DMS 273 (cell line): ENCODE measurements at regions not wholly inside any gene's neighbourhood (a gene's known extent, or its start where the extent isn't known, plus 50 kb on each side); places are given as distances from the start of the nearest gene placed in this dataset.

Experiments used
- DNase-seq: peaks from one replicate; lab custom pipeline; 2025; ENCODE audit not compliant: unreplicated experiment; lab: John Stamatoyannopoulos, UW

GRCh38 chr2:8577573-8577972, 104.3 kb upstream of the ID2 start:
- DNase-seq, result no peak

GRCh38 chr2:8578335-8579244, 103.3 kb upstream of the ID2 start:
- peak; percentile 14 for DNase-seq

DNA sequence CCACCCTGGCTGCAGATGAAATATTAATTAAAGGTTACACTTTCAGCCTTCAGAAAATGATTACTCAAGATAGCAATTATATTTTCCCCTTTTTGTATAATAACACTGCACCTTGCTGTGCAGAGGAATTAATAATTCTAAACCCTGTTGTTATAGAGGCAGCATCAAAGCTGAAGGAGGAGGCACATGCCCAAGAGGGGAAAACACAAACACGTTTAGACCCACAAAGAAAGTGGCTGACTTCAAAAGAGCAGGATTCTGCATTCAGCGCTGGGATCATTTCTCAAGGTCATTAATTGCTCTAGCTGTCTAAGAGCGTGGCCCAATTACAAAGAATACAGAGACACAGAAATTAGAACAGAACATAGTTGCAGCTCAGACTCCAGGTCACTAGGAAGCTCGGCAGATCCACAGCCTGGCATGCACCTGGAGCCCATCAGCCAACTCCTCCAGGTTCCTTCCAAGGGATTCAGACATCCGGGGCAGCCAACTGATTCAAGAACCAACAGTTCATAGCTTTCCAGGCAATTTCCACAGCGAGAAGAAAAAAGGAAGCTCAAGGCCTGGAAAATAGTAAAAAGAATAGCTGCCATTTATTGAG, 102.3 kb upstream of the ID2 start:
- DNase-seq, result no peak

- DNase-seq, result no peak
Observed at GRCh38 chr2:8580316-8581233, 101.3 kb upstream of the ID2 start.

DNA sequence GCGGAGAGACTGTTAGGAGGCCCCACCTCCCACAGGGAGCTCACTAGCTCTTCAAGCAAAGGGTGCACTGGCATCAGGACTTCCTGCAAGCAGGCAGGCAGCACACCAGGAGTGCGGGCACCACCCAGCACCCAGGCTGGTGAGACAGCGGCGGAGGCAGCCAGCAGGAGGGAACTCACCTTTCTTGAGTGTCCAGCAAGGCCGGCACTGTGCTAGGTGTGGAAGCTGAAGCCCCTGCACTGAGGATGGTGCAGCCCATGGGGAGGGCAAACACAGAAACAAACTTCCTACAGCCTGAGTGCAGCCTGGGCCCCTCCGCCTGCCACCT, 100.7 kb upstream of the ID2 start:
- DNase-seq, result no peak

- no peak for DNase-seq
Observed at GRCh38 chr2:8581601-8582041, 100.2 kb upstream of the ID2 start.

GRCh38 chr2:8582191-8582590, 99.7 kb upstream of the ID2 start:
- DNase-seq, result no peak

DNA sequence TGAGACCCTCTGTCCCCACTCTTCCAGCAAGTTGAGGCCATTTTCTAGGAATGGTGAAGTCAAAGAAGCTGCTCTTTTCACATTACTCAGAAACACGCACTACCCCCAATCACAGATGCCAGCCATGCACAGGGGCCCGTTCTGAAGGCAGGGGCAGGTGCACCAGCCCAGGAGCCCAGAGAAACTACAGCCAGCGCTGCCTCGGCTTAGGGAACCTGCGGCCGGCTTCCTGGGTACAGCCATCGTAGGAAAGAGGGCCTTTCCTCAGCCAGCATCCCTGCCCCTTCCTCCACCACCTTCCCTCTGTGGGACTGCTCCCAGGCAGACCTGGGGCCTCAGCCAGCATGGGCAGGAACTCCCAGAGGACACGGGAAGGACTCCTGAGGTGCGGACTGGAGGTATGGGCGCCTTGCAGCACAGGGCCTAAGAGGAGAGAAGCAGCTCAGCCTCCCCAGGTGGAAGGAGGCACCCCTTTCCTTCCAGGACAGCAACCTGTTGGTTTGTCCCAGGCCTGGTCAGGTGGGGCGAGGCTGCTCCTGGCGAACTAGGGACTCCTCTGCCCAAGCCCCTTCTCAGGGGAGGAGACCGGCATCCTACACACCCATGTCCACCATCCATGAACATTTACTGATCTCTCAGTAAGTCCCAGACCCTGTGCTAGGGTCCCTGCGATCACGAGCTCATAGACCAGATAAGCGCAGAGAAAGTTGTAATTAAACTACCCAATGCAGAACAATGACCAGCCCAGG, 99.0 kb upstream of the ID2 start:
- DNase-seq, result no peak

DNA sequence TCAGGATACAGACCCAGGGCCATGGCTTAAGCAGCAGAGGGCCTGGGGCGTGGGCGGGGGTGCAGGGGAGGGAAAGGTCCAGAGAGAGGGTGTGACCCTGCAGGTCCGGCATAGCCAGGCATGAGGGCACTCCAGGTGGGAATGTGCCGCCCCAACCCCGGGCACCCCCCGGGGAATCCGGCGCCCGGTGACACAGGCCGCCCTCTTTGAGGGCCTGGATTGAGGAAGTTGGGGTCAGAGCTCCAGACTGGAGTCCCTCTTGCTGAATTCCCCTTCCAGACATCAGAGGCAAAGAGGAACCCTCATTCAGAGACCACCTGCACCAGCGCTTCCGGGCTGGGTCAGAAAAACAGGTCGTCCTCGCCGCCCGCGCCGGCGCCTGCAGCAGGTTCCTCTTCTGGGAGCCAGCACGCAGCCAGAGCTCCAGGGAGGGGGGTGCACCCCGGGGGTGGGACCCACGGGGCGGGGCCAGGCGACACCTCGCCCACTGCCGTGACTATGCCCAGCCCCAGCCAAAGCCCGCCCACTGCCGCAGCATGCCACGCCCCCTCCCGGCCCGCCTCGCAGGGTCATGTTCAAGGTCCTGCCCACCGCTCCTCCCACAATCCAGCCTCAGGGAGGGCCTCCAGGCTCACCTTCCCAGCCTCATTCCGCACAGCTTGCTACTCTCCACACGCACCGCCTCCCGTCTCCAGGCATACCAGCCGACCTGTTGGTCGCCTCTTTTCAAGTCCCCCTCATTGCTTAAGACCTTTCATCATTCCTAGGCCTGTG, 98.3 kb upstream of the ID2 start:
- peak; percentile 97 for DNase-seq

- no peak for DNase-seq
Observed at GRCh38 chr2:8584174-8585066, 97.4 kb upstream of the ID2 start.

DNA sequence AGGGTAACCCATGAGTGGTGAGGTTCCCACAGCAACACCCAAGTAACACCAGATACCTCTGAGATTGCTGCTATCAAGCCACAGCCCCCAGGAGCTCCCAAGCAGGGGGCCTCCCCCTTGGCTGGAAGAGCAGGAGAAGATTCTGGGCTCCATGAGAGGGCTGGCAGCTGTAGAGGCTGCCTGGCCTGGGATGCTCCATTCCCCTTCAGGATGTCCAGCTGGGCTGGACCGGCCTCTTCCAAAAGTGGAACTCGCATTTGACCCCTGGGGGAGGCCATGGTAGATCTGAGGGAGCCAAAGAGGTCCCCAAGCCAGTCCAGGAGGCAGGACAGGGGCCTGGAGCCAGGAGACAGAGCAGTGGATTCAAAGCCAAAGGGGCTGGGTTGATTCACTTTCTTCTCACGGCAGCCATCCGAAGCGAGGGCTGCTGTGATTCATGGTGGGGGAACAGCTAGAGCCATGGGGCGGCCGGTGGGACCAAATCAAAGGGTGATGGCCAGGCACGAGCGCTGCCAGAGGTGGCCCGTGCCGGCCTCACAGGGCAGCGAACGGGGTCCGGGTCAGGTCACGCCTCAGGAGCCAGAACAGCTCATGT, 95.3 kb upstream of the ID2 start:
- no peak for DNase-seq

GRCh38 chr2:8587251-8587791, 94.5 kb upstream of the ID2 start:
- no peak for DNase-seq

- no peak for DNase-seq
Observed at GRCh38 chr2:8587920-8588830, 93.7 kb upstream of the ID2 start.

GRCh38 chr2:8588831-8589191, 93.0 kb upstream of the ID2 start:
- no peak for DNase-seq

GRCh38 chr2:8589721-8590120, 92.1 kb upstream of the ID2 start:
- no peak for DNase-seq

- DNase-seq, result no peak
Observed at GRCh38 chr2:8590938-8591337, 90.9 kb upstream of the ID2 start.

- no peak for DNase-seq
Observed at GRCh38 chr2:8592736-8593135, 89.1 kb upstream of the ID2 start.

DNA sequence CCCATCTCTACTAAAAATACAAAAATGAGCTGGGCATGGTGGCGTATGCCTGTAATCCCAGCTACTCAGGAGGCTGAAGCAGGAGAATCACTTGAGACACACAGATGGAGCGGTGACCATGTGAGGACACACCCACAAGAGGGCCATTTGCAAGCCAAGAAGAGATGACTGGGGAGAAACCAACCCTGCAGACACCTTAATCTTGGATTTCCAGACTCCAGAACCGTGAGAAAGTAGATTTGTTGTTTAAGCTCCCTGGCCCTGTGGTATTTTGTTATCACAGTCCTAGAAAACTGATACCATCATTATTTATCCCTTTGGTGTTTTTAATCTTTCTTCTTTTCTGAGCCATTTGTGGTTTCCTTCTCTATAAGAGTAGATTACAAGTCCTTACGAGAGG, 88.6 kb upstream of the ID2 start:
- DNase-seq, result no peak
